Left colon (tissue), 2 donors: ENCODE measurements at regions not wholly inside any gene's neighbourhood (a gene's known extent, or its start where the extent isn't known, plus 50 kb on each side); places are given as distances from the start of the nearest gene placed in this dataset.

ENCODE experiments used
- ATAC-seq: fragments of 200-7000 bp; cut with Tn5 transposase; one replicate; pipeline ENCODE4 v1.9.1; 2020; ENCODE audit warnings: mild to moderate bottlenecking, moderate library complexity
- DNase-seq, 2 donors: peaks; one replicate each; pipeline ENCODE4 v3.0.0-alpha.2; 2020
- intact Hi-C, 2 donors: fragments of 100-400 bp; cut with DNase I in 1 of 2; cut with micrococcal nuclease in 1 of 2; formaldehyde crosslinking; loops; one replicate each; pipeline versions ENCODE4 v1.11.2 to v1.14.0; 2022; cut with DNase I, micrococcal nuclease
- donor health status: DM: no; HTN: no; CAD: no.
- donor health status: DM: yes; HTN: yes; CAD: no.

- DNase-seq (no peak), ATAC-seq (no peak)
- intact Hi-C loops: no loop called here
These were observed 171.1 kb downstream of the FOXA2 start for GRCh38 chr20:22412977-22413868.

GRCh38 chr20:22411627-22412450 is 172.5 kb downstream of the FOXA2 start:
- intact Hi-C loops: no loop called here
- DNase-seq: no peak
- ATAC-seq: peak; percentile 99

DNA sequence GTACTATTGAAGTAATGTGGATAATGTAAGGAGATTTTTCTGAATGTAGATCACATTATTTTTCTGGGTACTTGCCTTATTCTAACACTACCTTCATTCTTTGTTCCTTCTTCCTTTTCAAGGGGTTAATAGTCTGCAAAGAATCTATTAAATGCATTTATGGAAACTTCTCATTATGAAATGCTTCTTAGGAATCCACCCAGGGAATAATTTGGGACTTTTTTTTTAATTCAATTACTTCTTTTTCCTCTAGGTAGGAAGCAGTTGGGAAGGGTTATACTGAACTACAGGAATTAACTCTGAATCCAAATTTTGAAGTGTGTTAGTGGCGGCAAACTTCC is 173.1 kb downstream of the FOXA2 start:
- intact Hi-C loops: no loop called here
- ATAC-seq (no peak), DNase-seq (no peak)

- intact Hi-C loops: no loop called here
- ATAC-seq: no peak
- no peak for DNase-seq
These were observed 173.7 kb downstream of the FOXA2 start for GRCh38 chr20:22410556-22411130.

GRCh38 chr20:22408521-22409402 is 175.6 kb downstream of the FOXA2 start:
- intact Hi-C loops: no loop called here
- ATAC-seq (no peak), DNase-seq (no peak)

DNA sequence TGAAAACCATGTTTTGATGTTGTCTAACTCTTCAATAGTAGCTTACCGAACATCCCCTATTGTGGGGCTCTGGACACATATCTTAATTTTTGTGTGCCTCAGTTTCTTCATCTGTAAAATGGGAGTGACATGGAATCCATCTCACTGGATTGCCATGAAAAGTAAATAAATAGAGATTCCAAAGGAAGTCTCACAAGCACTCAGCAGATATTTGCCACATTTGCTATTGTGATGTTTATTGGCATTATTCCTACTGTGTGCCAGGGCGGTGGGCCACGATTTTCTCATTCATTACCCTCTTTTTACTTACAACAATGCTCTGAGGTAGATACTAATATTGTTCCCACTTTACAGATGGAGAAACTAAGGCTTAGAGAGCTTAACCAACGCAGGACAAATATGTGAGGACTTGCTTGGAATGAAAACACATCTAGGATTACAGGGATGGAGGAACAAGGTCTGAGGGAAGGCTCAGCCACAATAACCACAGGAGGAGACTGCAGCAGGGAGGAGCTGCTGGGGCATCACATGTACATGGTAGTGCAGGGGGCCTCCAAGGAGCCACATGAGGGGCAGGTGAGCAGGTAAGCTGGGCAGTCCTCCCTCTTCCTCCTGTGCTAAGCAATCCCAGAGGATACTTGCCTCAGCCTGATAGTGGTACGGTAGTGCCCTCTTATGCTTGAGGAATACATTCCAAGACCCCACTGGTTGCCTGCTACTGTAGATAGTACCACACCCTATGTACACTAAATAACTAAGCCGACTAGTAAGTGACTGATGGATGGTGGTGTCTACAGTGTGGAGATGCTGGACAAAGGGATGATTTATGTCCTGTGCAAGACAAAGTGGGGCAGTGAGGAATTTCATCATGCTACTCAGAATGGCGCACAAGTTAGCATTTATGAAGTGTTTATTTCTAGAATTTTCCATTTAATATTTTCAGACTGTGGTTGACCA is 176.9 kb downstream of the FOXA2 start:
- ATAC-seq (no peak), DNase-seq (no peak)
- intact Hi-C loops: no loop called here

DNA sequence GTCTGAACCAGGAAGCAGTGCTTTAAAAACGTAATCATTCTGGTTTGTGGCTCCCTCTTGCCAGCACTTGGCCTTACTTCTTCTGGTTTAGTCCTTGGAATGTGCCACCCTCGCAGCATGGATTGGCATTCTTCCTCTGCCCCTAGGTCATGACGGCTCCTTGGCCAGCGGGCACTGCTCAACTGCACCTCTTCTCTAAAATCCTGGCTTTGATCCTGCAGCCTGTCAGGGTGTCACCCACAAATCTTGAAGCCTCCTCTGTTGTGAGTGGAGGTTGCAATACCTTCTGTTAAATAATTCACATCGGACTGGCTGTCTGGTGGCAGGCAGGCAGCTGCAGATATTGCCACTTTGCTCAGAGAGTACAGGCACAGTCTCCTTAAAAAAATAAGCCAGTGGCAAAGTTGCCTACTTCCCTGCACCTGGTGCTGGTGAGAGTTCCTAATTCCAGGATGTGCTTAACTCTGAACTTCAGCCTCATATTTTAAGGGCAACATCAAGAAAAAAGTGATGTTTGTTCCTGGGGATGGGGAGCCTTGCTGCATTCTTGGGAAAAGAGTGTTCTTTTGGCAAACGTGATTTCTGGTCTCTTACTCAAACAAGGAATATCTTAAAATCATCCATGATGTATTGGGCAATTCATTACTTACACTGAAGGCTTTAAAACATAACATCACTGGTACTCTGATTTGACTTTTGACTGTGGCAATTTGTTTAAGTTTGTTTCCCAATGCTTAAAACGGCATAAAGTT is 179.8 kb downstream of the FOXA2 start:
- intact Hi-C loops: no loop called here
- DNase-seq (no peak), ATAC-seq (peak; percentile 65)

DNA sequence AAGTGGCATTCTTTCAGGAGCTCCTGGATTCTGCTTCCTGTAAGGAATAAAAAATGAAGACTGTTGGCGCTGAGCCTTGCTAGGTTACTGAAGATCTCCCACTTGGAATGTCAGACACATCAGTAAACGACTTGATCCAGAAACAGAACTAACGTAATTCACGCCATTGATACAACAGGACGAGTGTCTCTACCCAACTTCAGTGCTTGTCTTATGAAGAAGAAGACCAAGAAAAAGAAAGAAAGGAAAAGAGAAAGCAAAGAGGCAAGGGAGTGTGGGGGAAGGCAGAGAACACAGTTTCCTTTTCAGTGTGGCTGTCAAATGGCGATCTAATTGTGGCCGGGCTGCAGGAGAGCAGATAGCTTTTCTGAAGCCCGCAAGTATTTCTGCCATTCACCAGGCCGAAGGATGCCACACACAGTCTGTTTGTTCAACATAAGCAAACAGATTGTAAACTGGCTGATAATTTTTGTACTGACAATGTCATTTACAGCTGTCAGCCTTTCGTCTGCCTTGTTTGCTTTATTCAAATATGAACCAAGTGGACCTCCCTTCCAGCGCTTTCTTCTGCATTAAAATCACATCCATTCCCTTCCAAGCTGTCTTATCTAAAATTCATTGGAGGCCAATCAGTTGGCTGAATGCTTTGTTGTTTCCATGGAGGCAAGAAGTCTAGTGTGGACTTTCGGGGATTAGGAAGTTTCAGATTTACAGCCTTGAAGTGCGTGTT is 180.6 kb downstream of the FOXA2 start:
- ATAC-seq (peak; percentile 87), DNase-seq (peak in 1 of 2 donors; percentile 23)
- intact Hi-C loops: no loop called here

DNA sequence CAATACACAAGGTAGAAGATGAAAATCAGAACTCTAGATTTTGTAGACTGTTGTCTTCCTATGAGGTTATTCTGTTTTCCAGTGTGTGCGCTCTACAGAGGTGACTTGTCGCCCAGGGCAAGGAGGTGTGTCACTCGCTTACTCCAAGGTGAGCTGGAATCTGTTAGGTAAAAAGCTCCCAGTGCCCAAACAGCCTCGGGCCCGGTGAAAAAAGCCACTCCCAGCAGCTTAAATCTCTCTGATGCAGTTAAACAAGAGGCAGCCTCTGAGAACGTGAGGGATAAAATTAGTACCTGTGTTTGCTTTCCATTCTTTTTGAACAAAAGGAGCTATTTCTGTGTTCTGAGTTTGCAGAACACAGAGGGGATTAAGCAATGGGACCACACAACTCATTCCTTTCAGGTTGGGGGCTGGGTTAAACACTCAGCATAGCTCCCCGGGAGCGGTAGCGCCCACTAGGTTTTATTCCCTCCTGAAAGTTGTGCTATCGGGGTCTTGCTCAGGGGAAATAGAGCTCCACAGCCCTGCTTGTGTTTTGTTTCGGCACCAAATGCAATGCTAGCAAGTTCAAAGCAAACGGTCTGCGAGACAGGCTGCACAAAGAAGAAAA is 181.2 kb downstream of the FOXA2 start:
- ATAC-seq (peak; percentile 23), DNase-seq (no peak)
- intact Hi-C loops: no loop called here

GRCh38 chr20:22402550-22402949 is 181.8 kb downstream of the FOXA2 start:
- intact Hi-C loops: no loop called here
- ATAC-seq: no peak
- DNase-seq: no peak

- intact Hi-C loops: no loop called here
- DNase-seq (no peak), ATAC-seq (no peak)
These were observed 183.9 kb downstream of the FOXA2 start for GRCh38 chr20:22400440-22400839.

DNA sequence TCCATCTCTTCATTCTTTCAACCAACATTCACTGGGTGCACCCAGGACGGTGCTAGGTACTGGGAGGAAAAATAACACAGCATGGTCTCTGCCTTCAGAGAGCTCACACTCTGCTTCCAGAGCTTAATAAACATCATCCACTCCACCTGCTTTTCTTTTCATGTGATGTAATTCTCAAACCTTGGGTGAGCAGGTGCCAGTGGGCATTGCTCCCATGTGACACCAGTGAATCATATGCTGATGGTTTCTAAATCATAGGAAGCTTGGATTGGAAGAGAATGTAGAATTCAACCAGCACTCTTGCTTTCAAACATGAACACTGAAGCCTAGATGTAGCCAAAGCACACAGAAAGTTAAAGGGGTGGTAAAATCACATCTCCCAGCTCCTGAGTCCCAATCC is 189.8 kb downstream of the FOXA2 start:
- intact Hi-C loops: no loop called here
- DNase-seq (no peak), ATAC-seq (no peak)

DNA sequence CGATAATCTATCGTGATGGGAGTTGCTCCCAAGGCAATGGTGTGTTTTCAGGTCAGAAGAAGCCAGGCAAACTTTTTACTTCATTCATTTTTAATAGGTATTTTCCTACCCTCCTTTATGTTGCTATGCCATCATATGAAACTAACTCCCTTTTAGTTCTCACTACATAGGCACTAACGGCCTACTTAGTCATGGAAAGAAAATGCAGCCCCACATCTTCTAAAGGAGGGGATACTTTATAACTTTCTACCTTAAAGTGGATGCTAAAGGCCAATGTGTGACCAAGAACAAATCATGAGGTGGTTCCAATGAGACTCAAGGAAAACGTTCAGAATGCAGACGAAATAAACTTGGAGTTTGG is 193.8 kb downstream of the FOXA2 start:
- DNase-seq (no peak), ATAC-seq (no peak)
- intact Hi-C loops: no loop called here

- intact Hi-C loops: no loop called here
- no peak for DNase-seq
- no peak for ATAC-seq
These were observed 194.4 kb downstream of the FOXA2 start for GRCh38 chr20:22389836-22390542.

- intact Hi-C loops: no loop called here
- no peak for DNase-seq
These were observed 196.9 kb downstream of the FOXA2 start for GRCh38 chr20:22387452-22387851.

DNA sequence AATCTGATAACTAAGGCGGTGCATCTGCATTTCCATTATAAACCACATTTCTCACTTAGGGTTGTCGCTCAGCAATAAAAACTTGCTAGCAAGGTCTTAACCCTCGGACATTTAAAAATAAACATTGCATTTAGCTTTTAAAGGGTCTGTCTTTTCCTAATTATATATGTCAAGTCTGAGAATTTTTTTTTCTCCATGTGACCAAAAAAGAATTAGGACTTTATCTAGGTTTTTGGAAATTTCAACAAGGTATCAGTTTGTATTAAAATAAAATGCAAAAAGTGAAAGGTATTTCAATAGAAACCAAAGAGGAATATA is 198.1 kb downstream of the FOXA2 start:
- DNase-seq (no peak), ATAC-seq (no peak)
- intact Hi-C loops: no loop called here

More at GRCh38 chr20:22387452-22387851, 196.9 kb downstream of the FOXA2 start:
- no peak for ATAC-seq
